Muscle of back (tissue), 3 donors: ENCODE measurements at regions not wholly inside any gene's neighbourhood (a gene's known extent, or its start where the extent isn't known, plus 50 kb on each side); places are given as distances from the start of the nearest gene placed in this dataset.
A peak's percentile ranks its signal among the peaks of the same experiment; 100 is the strongest.

Source experiments
- DNase-seq, 3 donors: peaks; one replicate each; pipeline versions ENCODE4 v3.0.0 to v3.0.0-alpha.2; 2013

DNA sequence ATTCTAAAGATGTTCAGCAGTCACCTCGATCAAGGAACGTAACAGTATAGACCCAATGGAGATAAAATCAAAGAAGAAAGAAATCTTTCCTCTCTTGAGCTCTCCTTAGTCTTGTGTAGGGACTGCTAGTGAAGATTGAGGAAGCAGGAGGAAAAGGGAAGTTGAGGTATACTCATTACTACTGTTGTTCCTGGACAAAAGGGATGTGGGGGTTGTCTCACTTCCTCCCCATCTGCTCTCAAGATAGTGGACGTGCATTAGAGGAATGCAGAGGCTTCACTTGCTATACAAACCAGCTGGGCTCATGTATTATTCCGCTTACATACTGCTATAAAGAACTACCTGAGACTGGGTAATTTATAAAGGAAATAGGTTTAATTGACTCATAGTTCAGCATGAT lies 208.9 kb upstream of the ARHGEF9 start:
- peak in 2 of 3 donors; percentile 2 to 13 for DNase-seq

DNA sequence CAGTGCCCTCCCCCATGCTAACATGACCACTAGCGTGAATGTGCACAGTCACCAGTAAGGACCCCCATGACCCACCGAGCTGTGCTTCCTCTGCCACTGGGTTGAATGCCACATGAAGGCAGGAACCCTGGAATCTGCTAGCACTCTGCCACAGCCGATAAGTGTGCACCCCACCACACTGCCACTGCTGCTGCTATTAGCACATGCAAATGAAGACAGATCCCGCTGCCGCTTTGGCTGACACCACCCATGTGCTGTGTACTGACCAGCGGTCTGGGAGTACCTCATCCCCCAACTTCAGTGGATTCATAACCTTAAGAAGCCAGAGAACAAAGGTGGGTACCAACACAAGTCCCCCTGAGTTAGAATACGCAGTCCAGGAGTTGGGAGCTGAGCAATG lies 200.9 kb upstream of the ARHGEF9 start:
- DNase-seq, result no peak

DNA sequence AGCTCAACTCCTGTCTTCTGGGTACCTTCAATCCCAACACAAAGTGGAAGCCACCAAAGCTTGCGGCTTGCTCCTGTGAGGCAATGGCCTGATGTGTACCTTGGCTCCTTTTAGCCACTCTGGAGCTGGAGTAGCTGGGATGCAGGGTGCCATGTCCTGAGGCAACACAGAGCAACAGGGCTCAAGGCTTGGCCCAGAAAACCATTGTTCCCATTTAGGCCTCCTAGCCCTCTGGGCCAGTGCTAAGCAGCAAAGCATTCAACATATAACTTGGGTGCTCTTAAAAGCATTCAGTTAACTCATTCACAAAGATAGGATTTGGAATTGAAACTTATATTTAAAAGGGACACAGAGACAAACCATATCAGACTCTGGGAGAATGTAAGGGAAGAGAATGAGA lies 194.5 kb upstream of the ARHGEF9 start:
- DNase-seq, result no peak

DNA sequence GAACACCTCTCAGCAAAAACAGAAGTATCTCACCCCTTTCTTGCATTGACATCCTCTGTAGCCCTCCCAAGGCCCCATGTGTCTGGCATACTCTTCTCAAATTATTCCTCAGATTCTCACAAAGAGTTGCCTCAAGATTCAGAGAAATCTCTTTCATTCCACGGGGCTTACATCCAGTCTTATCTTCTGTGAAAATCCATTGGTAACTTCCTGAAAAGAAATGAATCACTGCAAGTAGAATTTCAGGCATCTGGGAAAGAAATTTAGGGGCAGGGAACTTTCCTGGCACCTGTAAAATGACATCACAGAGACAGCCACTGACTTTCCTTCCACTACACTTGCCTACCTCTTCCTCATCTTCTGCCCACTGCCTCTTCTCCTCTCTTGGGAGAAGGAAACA lies 182.5 kb upstream of the ARHGEF9 start:
- DNase-seq, result no peak

DNA sequence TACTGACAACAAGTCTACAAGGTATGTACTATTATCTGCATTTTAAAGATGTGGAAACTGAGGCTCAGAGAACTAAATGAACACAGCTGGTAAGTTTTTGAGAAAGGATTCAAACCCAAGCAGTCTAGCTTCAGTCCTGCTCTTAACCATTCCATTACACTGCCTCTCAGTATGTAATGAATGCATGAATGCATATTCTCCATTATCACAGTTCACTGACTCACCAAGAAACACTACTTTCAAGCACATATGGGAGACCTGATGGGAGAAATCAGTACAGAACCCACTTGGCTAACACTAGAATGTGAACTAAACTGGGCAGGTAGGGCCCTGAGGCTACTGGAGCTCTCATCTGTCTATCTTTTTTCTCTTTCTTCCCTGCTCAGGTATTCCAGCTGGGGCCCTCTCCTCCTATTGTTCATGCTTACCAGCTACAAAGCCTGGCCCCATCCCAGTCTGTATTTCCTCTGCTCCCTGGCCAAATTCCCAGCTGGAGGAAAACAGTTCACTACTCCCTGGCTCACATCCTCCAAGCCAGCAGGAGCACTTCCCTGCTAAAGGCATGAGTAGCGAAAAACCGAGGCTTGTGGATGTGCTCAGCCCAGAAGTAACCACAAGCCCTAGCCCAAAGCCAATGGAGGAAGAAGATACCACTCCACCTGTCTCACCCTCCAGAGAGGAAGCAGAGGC lies 178.2 kb upstream of the ARHGEF9 start:
- peak in 1 of 3 donors; percentile 47 for DNase-seq

DNA sequence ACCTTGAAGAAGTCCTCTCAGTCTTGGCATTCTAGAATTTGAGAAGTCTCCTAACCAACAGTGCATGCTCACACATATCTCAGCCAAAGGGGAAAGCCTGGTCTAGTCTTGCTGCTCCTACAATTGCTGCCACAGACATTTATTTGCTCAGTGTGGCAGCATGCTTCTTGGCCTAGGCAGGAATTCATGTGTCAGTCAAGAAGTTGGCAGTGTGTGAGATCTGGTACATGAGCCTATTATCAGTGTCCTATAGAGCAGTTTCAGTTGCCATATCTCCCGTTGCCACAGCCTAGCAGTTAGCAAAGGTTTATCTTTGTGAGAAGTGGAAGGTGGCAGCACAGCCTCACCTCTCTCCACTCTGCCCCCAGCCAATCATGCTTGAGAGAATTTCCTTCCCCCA lies 176.9 kb upstream of the ARHGEF9 start:
- DNase-seq, result no peak

DNA sequence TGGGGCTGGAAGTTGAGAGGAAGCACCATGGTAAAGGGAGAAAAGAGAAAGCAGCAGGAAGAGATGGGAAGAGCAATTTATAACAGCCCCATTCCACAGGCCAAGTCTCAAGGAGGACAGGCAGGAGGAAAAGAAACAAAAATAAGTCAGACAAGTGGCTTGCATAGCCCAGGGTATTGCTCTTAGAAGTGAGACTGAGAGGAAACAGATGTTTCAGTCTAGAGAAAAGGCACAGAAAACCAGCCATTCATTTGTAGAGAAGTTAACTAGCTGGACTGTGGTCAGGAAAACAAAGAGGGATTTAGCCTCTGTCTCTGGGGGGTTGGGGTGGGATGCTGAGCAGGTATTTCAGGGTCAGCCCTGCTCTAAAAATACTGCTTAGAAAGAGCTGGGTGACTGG lies 175.0 kb upstream of the ARHGEF9 start:
- peak in 1 of 3 donors; percentile 18 for DNase-seq

DNA sequence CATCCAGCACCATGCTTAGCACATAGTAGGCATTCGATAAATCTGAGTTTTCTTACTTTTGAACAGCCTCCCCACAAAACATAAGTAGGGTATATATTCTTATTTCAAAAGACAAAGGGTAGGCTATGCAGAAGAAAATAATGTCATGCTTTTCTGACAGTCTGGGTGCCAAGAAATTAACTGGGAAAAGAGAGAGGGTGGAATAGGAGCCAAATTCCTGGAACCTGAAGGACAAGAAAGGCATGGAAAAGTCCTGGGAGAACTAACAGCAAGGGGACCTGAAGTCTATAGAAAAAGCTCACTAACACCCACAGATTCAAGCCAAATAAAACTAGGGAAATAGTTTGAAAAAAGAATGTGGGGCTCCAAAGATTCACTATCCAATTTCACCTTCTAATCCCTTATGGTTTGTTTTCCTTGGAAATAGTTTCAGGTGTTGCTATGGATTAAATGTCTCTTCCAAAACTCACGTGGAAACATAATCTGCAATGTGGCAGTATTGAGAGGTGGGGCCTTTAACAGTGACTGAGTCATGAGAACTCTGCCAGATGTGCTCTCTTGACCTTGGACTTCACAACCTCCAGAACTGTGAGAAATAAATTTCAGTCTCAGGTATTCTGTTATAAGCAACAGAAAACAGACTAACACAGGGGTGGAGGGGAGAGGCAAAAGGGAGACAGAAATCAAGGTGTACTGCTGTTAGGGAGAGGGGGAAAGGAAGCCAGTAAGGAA lies 173.3 kb upstream of the ARHGEF9 start:
- DNase-seq, result no peak

DNA sequence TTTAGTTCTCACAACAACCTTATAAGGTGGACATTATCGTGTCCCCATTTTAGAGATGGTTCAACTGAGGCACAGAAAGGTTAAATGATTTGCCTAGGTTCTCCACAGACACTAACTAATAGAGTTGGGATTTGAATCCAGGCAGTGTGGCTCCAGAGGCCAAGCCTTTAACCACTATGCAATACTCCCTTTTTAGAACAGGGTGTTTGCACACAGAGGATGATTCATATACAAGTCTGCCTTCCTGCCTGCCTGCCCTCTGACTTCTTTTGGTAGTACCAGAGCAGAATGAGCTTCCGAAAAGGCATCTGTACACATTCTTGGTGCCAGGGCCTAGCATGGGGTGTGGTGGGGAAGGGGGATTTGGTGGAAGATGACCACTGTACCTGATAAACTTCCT lies 150.8 kb upstream of the ARHGEF9 start:
- no peak for DNase-seq

DNA sequence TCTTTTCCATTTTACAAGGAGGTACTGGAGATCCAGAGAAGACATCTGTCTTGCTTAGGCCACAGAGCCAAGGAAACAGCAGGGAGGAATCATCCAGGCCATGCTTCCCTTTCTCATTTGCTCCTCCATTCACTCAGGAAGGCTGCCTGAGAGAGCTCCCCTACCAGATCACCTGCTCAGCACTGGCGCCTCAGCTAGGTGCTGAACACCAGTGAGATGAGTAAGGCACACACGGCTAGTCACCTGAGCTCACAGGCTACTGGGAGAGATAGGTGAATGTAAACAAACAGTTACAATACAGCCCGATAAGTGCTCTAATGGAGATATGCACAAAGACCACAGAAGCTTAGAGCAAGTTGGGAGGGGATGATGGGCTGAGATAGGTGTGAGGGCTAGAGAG lies 149.8 kb upstream of the ARHGEF9 start:
- no peak for DNase-seq

DNA sequence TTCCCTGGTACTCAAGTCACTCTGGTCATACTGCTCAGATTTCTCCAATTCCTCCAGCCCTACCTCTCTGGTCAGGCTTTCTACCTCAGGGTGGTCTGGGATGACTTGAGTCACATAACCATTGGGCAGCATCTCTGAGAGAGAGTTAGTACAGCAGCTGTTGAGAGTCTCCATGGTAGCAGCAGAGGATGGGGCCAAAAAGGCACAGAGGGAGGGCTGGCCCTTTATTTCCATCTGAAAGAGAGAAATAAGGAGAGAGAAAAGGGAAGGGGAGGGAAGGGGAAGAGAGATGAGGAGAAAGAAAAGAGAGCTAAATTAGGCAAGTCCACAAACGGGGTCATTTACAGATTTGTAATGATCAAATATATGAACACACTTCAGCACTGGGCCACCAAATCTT lies 149.1 kb upstream of the ARHGEF9 start:
- no peak for DNase-seq

DNA sequence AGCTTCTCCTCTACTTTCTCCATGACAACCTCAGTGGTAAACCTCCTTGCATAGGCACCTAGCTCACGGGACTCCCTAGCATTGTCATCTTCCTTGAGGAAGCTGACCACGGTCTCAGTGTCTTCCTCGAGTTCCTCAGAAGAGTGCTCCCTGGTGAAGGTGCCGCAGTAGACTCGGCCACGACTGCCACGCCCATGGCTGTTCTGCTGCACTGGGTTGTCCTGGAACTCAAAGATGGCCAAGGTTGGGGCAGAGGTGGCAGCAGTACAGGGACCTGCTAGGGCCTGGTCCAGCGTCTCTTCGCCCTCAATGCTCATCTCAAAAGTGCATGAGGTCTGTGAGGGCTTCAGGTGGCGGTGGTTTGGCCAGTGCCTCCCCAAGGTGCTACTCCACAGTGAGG lies 147.9 kb upstream of the ARHGEF9 start:
- no peak for DNase-seq

DNA sequence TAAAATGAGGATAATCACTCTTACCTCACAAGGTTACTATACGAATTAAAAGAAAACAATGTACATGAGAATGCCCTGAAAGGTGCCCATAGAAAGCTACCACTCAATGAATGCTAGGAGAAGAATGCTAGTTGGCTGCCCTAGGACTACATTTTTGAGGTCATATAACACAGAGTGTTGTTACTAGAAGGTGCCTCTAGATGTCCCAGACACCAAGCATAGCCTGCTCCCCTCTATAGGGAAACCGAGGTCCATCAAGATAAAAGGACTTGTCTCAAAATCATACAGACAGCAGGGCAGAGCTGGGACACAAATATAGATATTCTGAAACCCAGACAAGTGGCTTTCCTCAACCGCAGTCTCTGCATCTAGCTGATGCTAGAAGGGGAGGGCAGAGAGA lies 147.0 kb upstream of the ARHGEF9 start:
- DNase-seq, result no peak

DNA sequence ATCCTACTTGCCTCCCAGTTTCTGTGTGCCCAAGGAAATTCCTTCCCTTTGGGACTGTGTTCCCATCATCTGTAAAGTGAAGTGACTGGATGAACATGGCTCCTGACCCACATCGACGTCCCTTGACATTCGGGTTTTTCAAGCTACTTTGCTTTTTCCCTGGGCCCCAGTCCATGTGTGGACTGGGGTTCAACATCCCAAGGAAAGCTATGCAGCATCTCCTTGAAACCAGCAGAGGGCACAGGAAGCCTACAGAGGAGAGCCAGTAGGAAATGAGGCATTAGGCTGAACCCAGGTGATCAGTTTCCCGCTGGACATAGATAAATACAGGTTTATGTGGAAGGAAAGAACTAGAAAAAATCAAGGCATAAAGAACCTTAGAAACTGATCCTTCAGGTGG lies 145.1 kb upstream of the ARHGEF9 start:
- peak in 1 of 3 donors; percentile 5 for DNase-seq

DNA sequence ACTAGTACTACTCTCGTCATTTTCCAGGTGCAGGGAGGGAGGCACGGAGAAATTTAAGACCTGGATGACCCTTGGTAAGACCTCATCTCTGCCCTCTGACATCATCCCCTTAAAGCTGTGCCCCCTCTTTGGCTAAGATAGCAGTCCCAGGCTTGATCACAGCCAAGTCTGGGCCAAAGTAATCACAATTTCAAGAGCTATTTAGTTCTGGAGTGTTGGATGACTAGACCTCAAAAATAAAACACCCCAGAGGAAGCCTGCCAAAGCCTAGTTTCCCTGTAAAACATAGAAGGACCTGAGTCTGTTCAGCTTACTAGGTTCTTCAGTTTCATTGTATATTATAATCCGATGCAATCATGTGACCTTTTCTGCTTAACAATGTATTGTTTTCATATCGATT lies 144.6 kb upstream of the ARHGEF9 start:
- no peak for DNase-seq

DNA sequence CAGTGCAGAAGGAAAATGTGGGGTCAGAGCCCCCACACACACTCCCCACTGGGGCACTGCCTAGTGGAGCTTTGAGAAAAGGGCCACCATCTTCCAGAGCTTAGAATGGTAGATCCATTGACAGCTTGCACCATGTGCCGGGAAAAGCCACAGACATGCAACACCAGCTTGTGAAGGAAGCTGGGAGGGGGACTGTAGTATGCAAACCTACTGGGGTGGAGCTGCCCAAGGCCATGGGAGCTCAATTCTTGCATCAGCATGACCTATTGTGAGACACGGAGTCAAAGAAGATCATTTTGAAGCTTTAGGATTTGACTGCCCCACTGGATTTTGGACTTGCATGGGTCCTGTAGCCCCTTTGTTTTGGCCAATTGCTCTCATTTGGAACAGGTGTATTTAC lies 142.8 kb upstream of the ARHGEF9 start:
- no peak for DNase-seq

DNA sequence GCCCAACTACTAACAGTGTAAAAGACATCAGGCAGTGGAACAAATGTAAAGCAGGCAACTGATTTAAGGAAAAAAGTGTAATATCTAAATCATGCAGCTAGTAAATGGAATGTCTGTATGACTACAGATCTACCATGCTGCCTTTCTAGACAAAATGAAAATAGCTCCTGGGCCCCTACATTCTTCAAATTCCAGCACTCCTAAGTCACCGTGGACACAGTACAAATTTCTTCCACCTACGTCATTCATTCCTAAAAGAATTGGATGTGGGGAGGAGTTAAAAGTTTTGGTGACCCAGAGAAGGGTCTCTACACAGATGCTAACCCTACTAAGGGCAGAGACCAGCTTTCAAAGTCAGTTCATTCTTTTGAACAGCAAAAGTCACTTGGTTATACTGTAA lies 137.2 kb upstream of the ARHGEF9 start:
- no peak for DNase-seq

DNA sequence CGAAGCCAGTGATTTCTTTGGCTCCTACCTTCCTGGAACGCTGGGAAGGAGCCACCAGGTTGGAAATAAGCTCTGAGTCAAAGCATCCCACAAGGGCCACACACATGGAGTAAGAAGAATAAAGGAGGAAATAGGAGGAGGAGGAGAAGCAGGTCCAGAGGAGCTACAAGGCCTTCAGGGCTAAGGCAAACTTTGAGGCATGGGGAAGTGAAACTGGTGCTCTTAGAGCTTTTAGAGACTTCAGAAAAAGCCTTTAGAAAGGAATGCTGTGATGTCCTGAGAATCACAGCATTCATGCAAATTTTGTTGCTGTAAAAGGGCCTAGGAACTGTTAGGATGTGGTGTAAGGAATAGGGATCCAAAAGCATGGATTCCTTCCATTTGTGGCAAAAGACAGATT lies 135.9 kb upstream of the ARHGEF9 start:
- DNase-seq, result no peak

DNA sequence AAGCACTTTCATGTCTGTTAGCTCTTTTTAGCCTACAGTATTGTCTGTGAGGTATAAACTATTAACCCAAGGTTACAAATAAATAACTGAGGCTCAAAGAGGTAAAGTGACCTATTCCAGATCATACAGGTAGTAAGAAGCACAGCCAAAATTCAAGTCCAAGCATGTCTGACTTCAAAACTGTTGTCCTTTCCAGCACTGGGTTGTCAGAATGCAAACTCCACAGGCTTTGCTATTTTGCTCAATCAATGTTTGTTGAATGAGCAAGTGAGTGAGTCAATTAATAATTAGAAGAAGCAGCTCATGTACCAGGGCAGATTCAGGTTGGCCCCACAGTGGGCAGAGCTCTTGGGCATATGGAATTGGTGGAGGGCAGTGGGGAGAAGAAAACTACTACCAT lies 134.1 kb upstream of the ARHGEF9 start:
- DNase-seq, result no peak

DNA sequence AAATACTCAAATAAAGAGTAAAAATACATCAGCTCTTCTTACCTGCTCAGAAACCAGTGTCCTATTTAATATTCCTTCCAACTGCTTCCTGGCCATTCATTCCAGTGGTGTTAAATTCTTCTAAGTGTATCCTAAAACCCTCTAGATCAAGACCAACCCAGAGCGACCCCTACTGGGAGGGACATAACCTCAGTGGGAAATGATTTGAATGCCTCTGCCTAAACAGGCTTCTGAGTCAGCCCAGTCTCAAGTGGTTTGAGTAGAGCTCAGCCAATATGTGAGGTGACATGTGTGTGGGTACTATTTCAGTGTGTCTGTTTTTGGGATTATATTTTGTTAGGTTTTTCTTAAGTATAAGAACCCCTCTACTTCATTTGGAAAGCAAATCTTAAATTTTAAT lies 133.6 kb upstream of the ARHGEF9 start:
- DNase-seq, result no peak

DNA sequence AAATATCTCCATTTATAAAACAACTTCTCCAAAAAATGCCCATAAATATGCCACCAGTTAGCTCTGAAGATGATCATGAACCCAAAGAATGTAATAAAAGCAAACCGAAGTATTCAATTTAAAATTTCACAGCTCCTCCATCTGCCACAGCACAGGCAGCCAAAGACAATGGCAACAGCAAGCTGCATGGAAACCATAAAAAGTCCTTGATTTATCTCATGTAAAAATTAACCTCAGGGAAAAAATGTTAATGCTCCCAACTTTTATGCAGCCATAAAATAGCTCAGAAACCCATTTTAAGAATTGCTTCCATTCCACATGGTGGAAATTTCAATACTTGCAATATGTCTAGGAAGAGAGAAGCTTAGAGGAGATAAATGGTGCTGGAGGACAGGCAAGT lies 132.3 kb upstream of the ARHGEF9 start:
- DNase-seq, result no peak

DNA sequence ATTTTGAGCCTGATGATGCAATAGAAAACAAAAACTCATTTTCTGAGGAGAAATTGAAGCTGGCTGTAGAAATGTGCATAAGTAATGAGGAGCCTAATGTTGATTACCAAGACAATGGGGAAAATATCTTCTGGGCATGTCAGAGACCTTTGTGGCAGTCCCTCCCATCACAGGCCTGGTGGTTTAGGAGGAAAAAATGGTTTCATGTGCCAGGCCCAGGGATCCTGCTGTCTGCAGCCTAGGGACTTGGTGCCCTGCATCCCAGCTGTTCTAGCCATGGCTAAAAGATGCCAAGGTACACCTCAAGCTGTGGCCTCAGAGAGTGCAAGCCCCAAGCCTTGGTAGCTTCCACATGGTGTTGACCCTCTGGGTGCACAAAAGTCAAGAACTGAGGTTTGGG lies 128.7 kb upstream of the ARHGEF9 start:
- DNase-seq, result no peak

DNA sequence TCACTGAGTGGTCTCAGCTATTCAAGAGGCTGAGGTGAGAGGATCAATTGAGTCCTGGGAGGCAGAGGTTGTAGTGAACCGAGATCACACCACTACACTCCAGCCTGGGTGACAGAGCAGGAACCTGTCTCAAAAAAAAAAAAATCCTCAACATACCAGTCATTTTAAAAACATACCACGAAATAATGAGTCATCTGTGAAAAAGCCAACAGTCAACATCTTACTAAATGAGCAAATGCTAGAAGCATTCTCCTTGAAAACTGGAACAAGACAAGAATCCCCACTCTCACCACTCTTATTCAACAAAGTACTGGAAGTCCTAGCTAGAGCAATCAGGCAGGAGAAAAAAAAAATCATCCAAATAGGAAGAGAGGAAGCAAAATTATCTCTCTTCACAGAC lies 104.0 kb upstream of the ARHGEF9 start:
- DNase-seq, result no peak
